H4 (cell line): ENCODE measurements at regions not wholly inside any gene's neighbourhood (a gene's known extent, or its start where the extent isn't known, plus 50 kb on each side); places are given as distances from the start of the nearest gene placed in this dataset.
"Not testable (repeated sequence)": the region's sequence is repeated elsewhere in the genome, so short reads cannot be mapped to it uniquely, and the experiment has no call there.

Experiments used
- DNase-seq: peaks from one replicate; pipeline ENCODE4 v3.0.0-alpha.2; 2015; ENCODE audit warnings: low spot score

DNA sequence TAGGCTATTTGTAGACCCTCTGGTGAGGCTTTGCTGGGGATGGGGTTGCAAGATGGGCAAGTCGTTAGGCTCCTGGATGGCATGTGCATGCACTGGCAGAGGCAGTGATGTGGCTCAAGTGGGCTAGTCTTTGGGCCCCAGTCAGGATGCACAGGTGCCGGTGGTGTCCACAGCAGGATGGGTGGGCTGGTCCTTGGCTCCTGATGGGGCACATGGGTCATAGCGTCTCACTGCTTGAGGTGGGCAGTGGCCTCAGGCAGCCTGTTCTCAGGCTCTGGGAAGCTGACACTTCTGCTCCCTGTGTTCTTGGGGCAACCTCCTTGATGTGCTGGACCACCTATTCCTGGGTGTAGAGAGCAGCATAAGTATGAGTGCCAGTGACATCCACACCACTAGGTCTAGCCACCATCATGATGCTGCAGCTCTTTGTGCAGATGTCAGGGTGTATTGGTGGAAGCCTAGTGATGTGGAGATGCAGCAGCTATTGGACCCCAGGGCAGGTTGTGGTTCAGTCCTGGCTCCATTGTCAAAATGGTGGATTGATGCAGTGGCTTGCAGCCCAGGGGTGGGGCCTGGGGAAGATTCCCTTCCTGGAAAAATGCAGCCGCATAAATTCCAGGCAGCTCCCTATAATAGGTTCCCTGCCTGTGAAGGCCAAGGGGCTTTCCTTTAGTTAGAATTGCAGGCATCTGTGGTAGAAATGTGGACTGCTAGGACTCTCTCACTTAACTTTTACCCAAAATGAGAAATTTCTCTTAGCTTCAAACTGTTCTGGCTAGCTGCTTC lies 742.5 kb upstream of the MDGA2 start:
- no peak for DNase-seq

GRCh38 chr14:48401321-48401720 lies 725.9 kb upstream of the MDGA2 start:
- no peak for DNase-seq

DNA sequence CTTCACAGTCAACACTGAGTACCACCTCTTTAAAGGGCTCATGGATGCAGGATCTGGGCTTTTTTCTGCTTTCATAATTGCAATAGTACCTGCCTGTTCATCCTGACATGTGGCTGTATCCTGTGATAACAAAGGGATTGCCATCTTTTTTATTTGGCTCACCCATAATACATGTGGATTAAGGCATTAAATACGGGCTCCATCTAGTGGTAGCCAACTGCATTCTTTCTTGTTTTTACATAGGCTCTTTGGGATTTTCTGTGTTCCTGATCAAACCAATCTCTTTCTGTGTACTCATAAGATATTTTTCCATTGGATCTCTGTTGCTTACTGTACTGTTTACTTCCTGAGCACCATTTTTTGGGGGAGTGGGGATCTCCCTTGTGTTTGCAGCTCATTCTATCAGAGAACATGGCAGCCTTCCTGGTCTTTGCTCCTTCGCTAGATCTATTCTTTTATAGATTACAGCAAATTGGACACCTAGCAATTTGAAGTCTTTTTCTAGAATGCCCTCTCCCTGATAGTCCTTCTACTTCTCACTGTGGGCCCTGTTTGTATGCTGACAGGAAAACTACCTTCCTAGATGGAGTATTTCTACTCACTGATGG lies 723.4 kb upstream of the MDGA2 start:
- DNase-seq, result peak; percentile 48

DNA sequence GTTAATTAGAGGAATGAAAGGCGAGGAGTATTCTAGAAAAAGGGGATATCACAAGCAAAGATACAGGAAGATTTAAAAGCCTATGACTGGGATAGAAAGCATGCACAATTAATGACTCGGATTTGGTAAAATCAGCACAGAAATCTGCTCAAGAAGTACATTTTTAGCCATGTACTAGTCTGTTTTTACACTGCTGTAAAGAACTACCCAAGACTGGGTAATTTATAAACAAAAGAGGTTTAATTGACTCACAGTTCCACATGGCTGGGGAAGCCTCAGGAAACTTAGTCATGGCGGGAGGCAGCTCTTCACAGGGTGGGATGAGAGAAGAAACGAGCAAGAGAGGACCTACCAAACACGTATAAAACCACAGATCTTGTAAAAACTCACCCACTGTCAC lies 716.3 kb upstream of the MDGA2 start:
- no peak for DNase-seq

- DNase-seq, result no peak
Measured at GRCh38 chr14:48390346-48390745, 714.9 kb upstream of the MDGA2 start.

DNA sequence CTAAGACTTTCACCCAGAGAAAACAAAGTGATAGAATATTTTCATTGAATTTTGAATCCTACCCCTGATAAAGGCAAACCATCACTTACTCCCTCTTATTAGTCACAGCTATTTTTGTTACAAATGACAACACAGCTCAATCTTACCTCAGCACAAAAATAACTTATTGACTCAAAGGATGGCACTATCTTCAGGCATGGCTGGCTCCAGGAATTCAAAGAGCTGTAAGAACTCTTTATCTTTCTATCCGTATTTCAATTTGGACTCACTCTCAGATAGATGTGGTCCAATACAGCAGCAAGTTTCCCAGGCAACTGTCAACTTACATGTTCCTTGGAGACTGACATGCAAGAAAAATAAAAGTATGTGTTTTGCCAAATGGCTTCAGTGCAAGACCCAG lies 709.4 kb upstream of the MDGA2 start:
- no peak for DNase-seq

- peak; percentile 6 for DNase-seq
Measured at GRCh38 chr14:48382961-48383360, 707.6 kb upstream of the MDGA2 start.

GRCh38 chr14:48378541-48378940 lies 703.1 kb upstream of the MDGA2 start:
- no peak for DNase-seq

DNA sequence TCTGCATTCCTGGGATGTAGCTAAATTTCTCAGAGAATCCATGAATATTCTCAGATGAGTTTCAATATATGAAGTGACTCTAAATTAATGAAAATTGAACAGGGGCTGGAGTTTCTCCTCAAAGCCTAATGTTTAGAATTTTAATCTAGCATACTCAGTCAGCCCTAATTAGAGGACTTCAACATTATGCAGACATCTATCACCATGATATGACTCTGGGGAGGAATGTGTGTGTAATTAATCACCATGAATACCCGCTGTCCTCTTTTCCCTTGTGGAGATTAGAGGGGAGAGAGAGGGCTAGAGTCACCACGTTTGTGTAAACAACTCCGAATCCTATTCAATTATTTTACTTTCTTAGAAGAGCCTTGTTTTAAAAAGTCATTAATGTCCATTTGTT lies 698.6 kb upstream of the MDGA2 start:
- DNase-seq, result no peak

DNA sequence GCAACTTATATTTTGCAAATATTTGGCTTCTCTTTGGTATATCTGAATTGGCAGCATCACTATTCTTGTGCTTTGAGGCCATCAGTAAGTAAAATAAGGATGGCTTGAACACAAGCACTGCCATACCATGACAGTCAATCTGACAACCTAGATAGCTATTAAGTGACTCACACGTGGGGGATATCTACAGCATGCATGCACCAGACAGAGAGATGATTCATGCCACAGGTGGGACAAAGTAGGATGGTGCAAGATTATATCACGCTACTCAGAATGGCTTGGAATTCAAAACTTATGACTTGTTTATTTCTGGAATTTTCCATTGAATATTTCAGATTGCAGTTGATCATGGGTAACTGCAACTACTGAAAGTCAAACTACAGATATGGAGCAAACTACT lies 675.6 kb upstream of the MDGA2 start:
- DNase-seq, result peak; percentile 8

DNA sequence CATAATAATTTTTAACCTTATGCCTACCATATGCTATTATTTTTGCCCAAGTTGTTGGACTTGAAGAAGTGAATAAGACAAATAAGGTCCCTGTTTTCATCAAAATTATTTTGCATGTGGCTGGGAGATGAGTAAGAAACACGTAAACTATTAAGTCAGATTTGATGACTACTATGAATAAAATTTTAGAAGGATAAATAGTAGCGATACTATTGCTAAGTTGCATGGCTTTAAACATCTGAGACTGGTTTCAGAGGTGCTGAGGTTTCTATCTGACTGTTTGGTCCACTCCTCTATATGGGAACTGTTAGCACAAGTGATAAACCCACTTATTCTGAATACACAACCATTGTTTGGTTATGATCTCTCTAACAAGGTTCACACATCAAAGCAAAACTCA lies 674.3 kb upstream of the MDGA2 start:
- no peak for DNase-seq

DNA sequence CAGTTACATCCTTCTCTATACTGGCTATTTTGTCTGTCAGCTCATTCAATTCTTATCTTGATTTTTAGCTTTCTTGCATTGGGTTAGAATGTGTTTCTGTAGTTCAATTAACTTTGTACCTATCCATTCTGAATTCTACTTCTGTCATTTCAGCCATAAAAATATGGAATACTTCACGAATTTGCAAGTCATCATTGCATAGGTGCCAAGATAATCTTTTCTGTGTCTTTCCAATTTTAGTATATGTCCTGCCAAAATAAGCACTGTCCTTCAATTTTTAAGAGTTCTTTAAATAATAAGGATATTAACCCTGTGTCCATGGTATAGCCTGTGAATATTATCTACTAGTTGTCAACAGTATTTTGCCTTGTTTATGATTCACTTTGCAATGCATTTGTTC lies 665.7 kb upstream of the MDGA2 start:
- no peak for DNase-seq

GRCh38 chr14:48333221-48333920 lies 658.0 kb upstream of the MDGA2 start:
- DNase-seq, result no peak

GRCh38 chr14:48331421-48331820 lies 656.0 kb upstream of the MDGA2 start:
- DNase-seq, result no peak

DNA sequence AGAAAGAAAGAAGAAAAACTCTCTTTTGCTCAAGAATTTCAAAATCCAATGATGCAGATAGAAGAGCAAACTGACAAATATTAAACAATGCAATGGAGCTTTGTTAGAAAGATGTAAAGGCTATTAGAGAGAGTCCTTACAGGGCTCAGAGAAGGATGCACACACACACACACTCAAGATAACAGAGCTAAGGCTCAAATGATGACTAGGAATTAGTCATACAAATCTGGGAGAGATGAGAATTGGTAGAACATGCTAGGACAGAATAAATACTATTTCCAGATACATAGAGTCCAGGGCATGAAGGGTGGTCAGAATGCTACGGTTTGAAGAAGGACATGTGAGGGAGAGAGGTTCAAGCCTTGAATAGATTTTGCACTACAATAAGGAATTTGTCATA lies 650.1 kb upstream of the MDGA2 start:
- DNase-seq, result no peak

GRCh38 chr14:48323665-48324064 lies 648.3 kb upstream of the MDGA2 start:
- peak; percentile 35 for DNase-seq

- no peak for DNase-seq
Measured at GRCh38 chr14:48319823-48320222, 644.4 kb upstream of the MDGA2 start.

GRCh38 chr14:48304729-48305128 lies 629.3 kb upstream of the MDGA2 start:
- no peak for DNase-seq

DNA sequence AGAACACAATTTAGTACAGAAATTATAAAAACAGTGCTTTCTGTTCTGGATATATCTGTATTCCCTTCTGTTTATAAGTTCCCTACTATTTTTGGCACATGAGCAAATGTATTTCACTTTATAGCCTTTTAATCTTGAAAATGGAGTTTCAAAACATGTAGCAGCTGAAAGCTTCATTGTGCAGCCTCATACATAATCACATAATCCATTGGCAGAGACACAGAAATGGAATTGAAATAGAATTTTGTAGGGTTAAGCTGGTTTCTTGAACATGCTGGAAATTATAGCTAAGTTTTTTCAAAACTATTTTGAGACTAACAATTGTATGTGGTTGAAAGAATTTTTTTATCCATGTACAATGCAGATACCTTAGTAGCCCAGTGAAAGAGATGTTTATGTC lies 614.3 kb upstream of the MDGA2 start:
- no peak for DNase-seq

DNA sequence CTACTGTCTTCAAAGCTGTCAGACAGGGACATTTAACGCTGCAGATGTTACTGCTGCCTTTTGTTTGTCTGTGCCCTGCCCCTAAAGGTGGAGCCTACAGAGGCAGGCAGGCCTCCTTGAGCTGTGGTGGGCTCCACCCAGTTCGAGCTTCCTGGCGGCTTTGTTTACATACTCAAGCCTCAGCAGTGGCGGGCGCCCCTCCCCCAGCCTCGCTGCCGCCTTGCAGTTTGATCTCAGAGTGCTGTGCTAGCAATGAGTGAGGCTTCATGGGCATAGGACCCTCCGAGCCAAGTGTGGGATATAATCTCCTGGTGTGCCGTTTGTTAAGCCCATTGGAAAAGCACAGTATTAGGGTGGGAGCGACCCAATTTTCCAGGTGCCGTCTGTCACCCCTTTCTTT lies 609.8 kb upstream of the MDGA2 start:
- DNase-seq, result not testable (repeated sequence)

DNA sequence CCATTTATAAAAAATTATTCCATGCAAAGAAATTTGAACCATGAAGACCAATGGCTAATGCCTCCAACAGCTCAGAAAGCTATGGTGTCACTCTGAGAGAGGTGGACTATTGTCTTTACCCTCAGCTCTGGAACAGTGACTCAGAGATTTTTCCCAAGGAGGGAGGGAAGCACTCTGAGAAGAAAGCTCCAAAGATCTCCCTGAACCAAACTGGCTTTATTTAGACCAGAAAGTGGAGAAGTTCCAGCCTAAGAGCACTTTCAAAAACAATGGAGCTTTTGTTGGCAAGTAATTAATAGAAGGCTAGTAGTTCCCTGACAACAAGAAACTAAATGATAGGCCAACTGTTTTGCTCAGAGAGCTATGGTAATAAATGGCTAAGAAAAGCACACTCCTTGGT lies 599.9 kb upstream of the MDGA2 start:
- DNase-seq, result no peak

DNA sequence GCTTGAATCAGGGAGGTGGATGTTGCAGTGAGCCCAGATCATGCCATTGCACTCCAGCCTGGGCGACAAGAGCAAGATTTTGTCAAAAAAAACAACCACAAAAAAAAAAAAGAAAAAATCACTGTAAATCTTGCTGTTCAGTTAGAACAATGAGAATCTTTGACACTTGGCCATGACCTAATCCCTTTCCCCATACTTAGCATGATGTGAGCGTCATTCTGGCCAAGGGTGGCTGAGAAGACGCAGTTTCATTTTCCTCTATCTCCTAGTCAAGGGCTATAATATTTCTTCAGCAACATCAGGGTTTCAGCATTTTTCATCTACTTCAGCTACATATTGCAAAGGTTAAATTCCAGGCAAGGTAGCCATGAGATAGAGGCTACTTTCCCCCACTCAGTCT lies 599.4 kb upstream of the MDGA2 start:
- no peak for DNase-seq

- DNase-seq, result not testable (repeated sequence)
Measured at GRCh38 chr14:48267926-48268325, 592.5 kb upstream of the MDGA2 start.
